Endothelial cell of umbilical vein (primary cell): ENCODE measurements at regions not wholly inside any gene's neighbourhood (a gene's known extent, or its start where the extent isn't known, plus 50 kb on each side); places are given as distances from the start of the nearest gene placed in this dataset.

Experiments
- BruUV-seq: library from RNA; stranded (reverse); fragments of 400-500 nt; replicated peaks from 2 replicates; lab custom pipeline; 2021; lab: Mats Ljungman, UMichigan
- CTCF ChIA-PET: fragments of 300-600, 350-600 bp; sonication (Branson Sonifier 250); formaldehyde crosslinking; loops from one replicate; lab custom pipeline; 2021; ENCODE audit warnings: antibody characterized with exemption, inconsistent platforms; lab: Charles Lee
- POLR2A ChIA-PET: fragments of 300-600, 350-600 bp; sonication (Branson Sonifier 250); formaldehyde crosslinking; loops from one replicate; lab custom pipeline; 2021; ENCODE audit warnings: antibody characterized with exemption, inconsistent platforms; lab: Charles Lee
- DNase-seq: peaks from one replicate; pipeline ENCODE4 v3.0.0-alpha.2; 2011; ENCODE audit warnings: low read depth, low spot score
- FAIRE-seq: peaks from 2 replicates; lab custom pipeline; 2011; peaks lifted over from hg19 to GRCh38; lab: Jason Lieb, UNC
- H2AFZ ChIP-seq: 2 replicates; pipeline ENCODE4 v1.6.0; 2012; ENCODE audit warnings: low read depth, low read length, control low read depth, inconsistent platforms
- H3K27ac ChIP-seq: 2 replicates; pipeline ENCODE4 v1.5.1; 2011; ENCODE audit warnings: low read depth, mild to moderate bottlenecking, control low read depth, low read length, moderate library complexity; ENCODE audit not compliant: insufficient read depth
- H3K27me3 ChIP-seq, 2 experiments: 2 replicates each; pipeline versions ENCODE4 v1.6.0 to v1.6.1; 2011; ENCODE audit warnings: low read length in 2 of 2, mixed read lengths in 1 of 2; ENCODE audit not compliant: control insufficient read depth in 2 of 2, insufficient read depth in 2 of 2
- H3K36me3 ChIP-seq, 2 experiments: 2 replicates in 1 of 2; 3 replicates in 1 of 2; pipeline ENCODE4 v1.5.1; 2011; ENCODE audit warnings: low read length in 2 of 2, mild to moderate bottlenecking in 1 of 2, moderate library complexity in 1 of 2; ENCODE audit not compliant: control insufficient read depth in 2 of 2, insufficient read depth in 2 of 2; ENCODE audit errors: extremely low read depth in 1 of 2
- H3K4me1 ChIP-seq: 3 replicates; pipeline ENCODE4 v1.5.1; 2011; ENCODE audit warnings: mild to moderate bottlenecking, low read length; ENCODE audit not compliant: control insufficient read depth, insufficient read depth; ENCODE audit errors: extremely low read depth
- H3K4me2 ChIP-seq: 2 replicates; pipeline ENCODE4 v1.6.1; 2011; ENCODE audit warnings: low read length, control low read depth, mixed read lengths; ENCODE audit not compliant: insufficient read depth
- H3K4me3 ChIP-seq, 3 experiments: fragments of 200-600 bp in 1 of 3; sonication (generic), shearing (Covaris generic) in 1 of 3; replicated peaks in 1 of 3; 2 replicates each; pipeline ENCODE4 v1.5.1; 2011 to 2016; ENCODE audit warnings: control low read depth in 3 of 3, low read length in 3 of 3, mild to moderate bottlenecking in 2 of 3, inconsistent platforms in 1 of 3, low read depth in 1 of 3, moderate library complexity in 1 of 3; ENCODE audit not compliant: insufficient read depth in 1 of 3
- H3K79me2 ChIP-seq: 2 replicates; pipeline ENCODE4 v1.6.0; 2012; ENCODE audit warnings: low read length, inconsistent platforms; ENCODE audit not compliant: control insufficient read depth, insufficient read depth
- H3K9ac ChIP-seq: replicated peaks from 2 replicates; pipeline ENCODE3; 2011; ENCODE audit warnings: low read length, control low read depth; ENCODE audit not compliant: insufficient read depth; ENCODE audit errors: extremely low read depth
- H3K9me1 ChIP-seq: replicated peaks from 3 replicates; pipeline ENCODE4 v1.6.0; 2011; ENCODE audit warnings: mild to moderate bottlenecking, low read length; ENCODE audit not compliant: control insufficient read depth, insufficient read depth; ENCODE audit errors: extremely low read depth
- H3K9me3 ChIP-seq: replicated peaks from 2 replicates; pipeline ENCODE4 v1.5.1; 2012; ENCODE audit warnings: low read length, inconsistent platforms; ENCODE audit not compliant: control insufficient read depth, insufficient read depth
- H4K20me1 ChIP-seq: replicated peaks from 2 replicates; pipeline ENCODE3; 2011; ENCODE audit warnings: mild to moderate bottlenecking, low read length; ENCODE audit not compliant: control insufficient read depth, insufficient read depth; ENCODE audit errors: extremely low read depth
- CTCF ChIP-seq, 2 donors: IDR thresholded peaks; 1 replicate in 1 of 2; 2 replicates in 1 of 2; pipeline ENCODE4 v1.5.1; 2011; ENCODE audit warnings: low read length in 2 of 2, mild to moderate bottlenecking in 2 of 2, moderate library complexity in 2 of 2, control low read depth in 1 of 2, inconsistent platforms in 1 of 2, low read depth in 1 of 2; ENCODE audit not compliant: insufficient read depth in 1 of 2; ENCODE audit errors: extremely low read depth in 1 of 2
- EZH2 ChIP-seq: IDR thresholded peaks from 2 replicates; pipeline ENCODE4 v1.6.1; 2012; ENCODE audit warnings: borderline replicate concordance, low read depth, mild to moderate bottlenecking, moderate library complexity, low read length, inconsistent platforms; ENCODE audit not compliant: severe bottlenecking
- FOS ChIP-seq: IDR thresholded peaks from 2 replicates; pipeline ENCODE4 v1.6.1; 2011; ENCODE audit warnings: mild to moderate bottlenecking, low read length, moderate library complexity, borderline replicate concordance; ENCODE audit not compliant: insufficient read depth
- GATA2 ChIP-seq: IDR thresholded peaks from 2 replicates; pipeline ENCODE4 v1.7.0; 2011; ENCODE audit warnings: low read depth, mild to moderate bottlenecking, moderate library complexity, mixed read lengths, low read length; ENCODE audit not compliant: insufficient read length, insufficient read depth
- JUN ChIP-seq: IDR thresholded peaks from 2 replicates; pipeline ENCODE4 v1.6.1; 2011; ENCODE audit warnings: borderline replicate concordance, low read depth; ENCODE audit not compliant: insufficient read length, insufficient read depth
- MAX ChIP-seq: IDR thresholded peaks from 2 replicates; pipeline ENCODE4 v1.6.1; 2011; ENCODE audit not compliant: insufficient read depth, insufficient read length
- MYC ChIP-seq: IDR thresholded peaks from one replicate; pipeline ENCODE4 v1.6.1; 2011; ENCODE audit warnings: mild to moderate bottlenecking, low read depth, low read length
- POLR2A ChIP-seq: IDR thresholded peaks from 2 replicates; pipeline ENCODE4 v1.6.1; 2012; ENCODE audit warnings: low read depth, mild to moderate bottlenecking, control low read depth, low read length
- POLR2AphosphoS5 ChIP-seq: IDR thresholded peaks from 2 replicates; pipeline ENCODE4 v1.6.1; 2012; ENCODE audit warnings: low read depth, mild to moderate bottlenecking, control low read depth, low read length, moderate library complexity; ENCODE audit not compliant: insufficient read depth
- dilution Hi-C: fragments of 300-500 bp; cut with MboI; formaldehyde crosslinking; loops from one replicate; pipeline ENCODE4 v1.15.0; 2019; ENCODE audit warnings: low sequenced_read_pairs; ENCODE audit not compliant: extremely low pct_ligation_motif_present
- intact Hi-C: fragments of 100-400 bp; cut with micrococcal nuclease; formaldehyde crosslinking; loops from one replicate; pipeline ENCODE4 v1.10.0; 2022

- CTCF ChIA-PET = no interaction called here
- H3K27ac ChIP-seq = no peak overlapping the region
- no peaks in the 10 kb centered on the region for H3K36me3 ChIP-seq
- H3K9me3 ChIP-seq = no peaks in the 10 kb centered on the region
- no peaks in the 10 kb centered on the region for H3K79me2 ChIP-seq
- POLR2A ChIA-PET = no interaction called here
- BruUV-seq = no TSS peak
- intact Hi-C loops (no loop called here), dilution Hi-C loops (no loop called here)
- no peaks in the 10 kb centered on the region for H3K4me1 ChIP-seq
- H3K27me3 ChIP-seq = no peaks in the 10 kb centered on the region
- TF ChIP-seq GATA2 = no peak
- no peak for TF ChIP-seq POLR2AphosphoS5
- TF ChIP-seq CTCF (IDR thresholded peaks at IDR 0.05; ENCODE audit: extremely low read depth in 1 of 2, insufficient read depth in 1 of 2, low read depth in 1 of 2, low read length in 2 of 2) = no peak
- H4K20me1 ChIP-seq = no peaks in the 10 kb centered on the region
- no peak overlapping the region for H3K4me2 ChIP-seq
- H3K9ac ChIP-seq = no peak overlapping the region
- H2AFZ ChIP-seq = no peak overlapping the region
- no peaks in the 10 kb centered on the region for H3K9me1 ChIP-seq
- H3K4me3 ChIP-seq = no peak overlapping the region
- no peak for FAIRE-seq
- DNase-seq = no peak
These were observed 305.8 kb upstream of the SYNCRIP start for GRCh38 chr6:85948481-85948880.

- no peak overlapping the region for H2AFZ ChIP-seq
- H3K79me2 ChIP-seq = no peaks in the 10 kb centered on the region
- H3K4me2 ChIP-seq = no peak overlapping the region
- ChIA-PET CTCF (no interaction called here), POLR2A (no interaction called here)
- H3K36me3 ChIP-seq = no peaks in the 10 kb centered on the region
- no peaks in the 10 kb centered on the region for H3K4me1 ChIP-seq
- DNase-seq (no peak), FAIRE-seq (no peak)
- no peak overlapping the region for H3K4me3 ChIP-seq
- no peak for TF ChIP-seq POLR2AphosphoS5
- no peak for TF ChIP-seq GATA2
- no peak for TF ChIP-seq FOS
- TF ChIP-seq CTCF (IDR thresholded peaks at IDR 0.05; ENCODE audit: extremely low read depth in 1 of 2, insufficient read depth in 1 of 2, low read depth in 1 of 2, low read length in 2 of 2) = no peak
- TF ChIP-seq EZH2 = no peak
- TF ChIP-seq MAX = no peak
- no peak for TF ChIP-seq MYC
- TF ChIP-seq JUN = no peak
- TF ChIP-seq POLR2A = no peak
- no peaks in the 10 kb centered on the region for H3K9me1 ChIP-seq
- no peaks in the 10 kb centered on the region for H4K20me1 ChIP-seq
- H3K27me3 ChIP-seq = no peaks in the 10 kb centered on the region
- dilution Hi-C loops = no loop called here
- H3K9me3 ChIP-seq = no peaks in the 10 kb centered on the region
- no peak overlapping the region for H3K27ac ChIP-seq
- intact Hi-C loops = no loop called here
- H3K9ac ChIP-seq = no peak overlapping the region
- no TSS peak for BruUV-seq
These were observed 302.9 kb upstream of the SYNCRIP start for GRCh38 chr6:85945459-85946185.
